EL (cell line): ENCODE measurements at regions not wholly inside any gene's neighbourhood (a gene's known extent, or its start where the extent isn't known, plus 50 kb on each side); places are given as distances from the start of the nearest gene placed in this dataset.

Experiments used
- DNase-seq: peaks from one replicate; pipeline ENCODE4 v3.0.0-alpha.2; 2016

GRCh38 chr12:64931321-64931720 lies 106.9 kb downstream of the TBC1D30 start:
- no peak for DNase-seq

GRCh38 chr12:64931981-64932380 lies 107.5 kb downstream of the TBC1D30 start:
- DNase-seq: no peak

GRCh38 chr12:64933791-64934190 lies 109.3 kb downstream of the TBC1D30 start:
- no peak for DNase-seq

GRCh38 chr12:64937452-64937851 lies 113.0 kb downstream of the TBC1D30 start:
- no peak for DNase-seq

GRCh38 chr12:64938179-64938578 lies 113.7 kb downstream of the TBC1D30 start:
- no peak for DNase-seq

- peak; percentile 1 for DNase-seq
These were observed 119.2 kb downstream of the TBC1D30 start for GRCh38 chr12:64943686-64944085.

- no peak for DNase-seq
These were observed 120.5 kb downstream of the TBC1D30 start for GRCh38 chr12:64944966-64945365.

- no peak for DNase-seq
These were observed 121.8 kb downstream of the TBC1D30 start for GRCh38 chr12:64946132-64946829.

- no peak for DNase-seq
These were observed 126.4 kb downstream of the TBC1D30 start for GRCh38 chr12:64950711-64951298.

- no peak for DNase-seq
These were observed 127.5 kb downstream of the TBC1D30 start for GRCh38 chr12:64951944-64952343.

- no peak for DNase-seq
These were observed 131.3 kb downstream of the TBC1D30 start for GRCh38 chr12:64955746-64956145.

- no peak for DNase-seq
These were observed 141.5 kb downstream of the TBC1D30 start for GRCh38 chr12:64965920-64966319.

- DNase-seq: peak; percentile 49
These were observed 144.8 kb downstream of the TBC1D30 start for GRCh38 chr12:64968989-64969819.

GRCh38 chr12:64976131-64976530 lies 145.0 kb downstream of the WIF1 start:
- DNase-seq: no peak

- DNase-seq: no peak
These were observed 137.3 kb downstream of the WIF1 start for GRCh38 chr12:64983771-64984278.

GRCh38 chr12:64991121-64991611 lies 129.9 kb downstream of the WIF1 start:
- no peak for DNase-seq

- DNase-seq: no peak
These were observed 129.0 kb downstream of the WIF1 start for GRCh38 chr12:64992116-64992515.

GRCh38 chr12:64992641-64993040 lies 128.5 kb downstream of the WIF1 start:
- DNase-seq: no peak

- no peak for DNase-seq
These were observed 127.6 kb downstream of the WIF1 start for GRCh38 chr12:64993461-64993860.

GRCh38 chr12:64995816-64996215 lies 125.3 kb downstream of the WIF1 start:
- DNase-seq: no peak

GRCh38 chr12:64997858-64998257 lies 123.2 kb downstream of the WIF1 start:
- DNase-seq: no peak

GRCh38 chr12:64998371-64999147 lies 122.5 kb downstream of the WIF1 start:
- no peak for DNase-seq

GRCh38 chr12:64999148-64999425 lies 122.0 kb downstream of the WIF1 start:
- DNase-seq: no peak
